ENCODE measurements at regions not wholly inside any gene's neighbourhood (a gene's known extent, or its start where the extent isn't known, plus 50 kb on each side); places are given as distances from the start of the nearest gene placed in this dataset.

- H3K4me3 ChIP-seq = no peak overlapping the region
- no peaks in the 10 kb centered on the region for H3K27me3 ChIP-seq
- TF ChIP-seq, protein P1, sequence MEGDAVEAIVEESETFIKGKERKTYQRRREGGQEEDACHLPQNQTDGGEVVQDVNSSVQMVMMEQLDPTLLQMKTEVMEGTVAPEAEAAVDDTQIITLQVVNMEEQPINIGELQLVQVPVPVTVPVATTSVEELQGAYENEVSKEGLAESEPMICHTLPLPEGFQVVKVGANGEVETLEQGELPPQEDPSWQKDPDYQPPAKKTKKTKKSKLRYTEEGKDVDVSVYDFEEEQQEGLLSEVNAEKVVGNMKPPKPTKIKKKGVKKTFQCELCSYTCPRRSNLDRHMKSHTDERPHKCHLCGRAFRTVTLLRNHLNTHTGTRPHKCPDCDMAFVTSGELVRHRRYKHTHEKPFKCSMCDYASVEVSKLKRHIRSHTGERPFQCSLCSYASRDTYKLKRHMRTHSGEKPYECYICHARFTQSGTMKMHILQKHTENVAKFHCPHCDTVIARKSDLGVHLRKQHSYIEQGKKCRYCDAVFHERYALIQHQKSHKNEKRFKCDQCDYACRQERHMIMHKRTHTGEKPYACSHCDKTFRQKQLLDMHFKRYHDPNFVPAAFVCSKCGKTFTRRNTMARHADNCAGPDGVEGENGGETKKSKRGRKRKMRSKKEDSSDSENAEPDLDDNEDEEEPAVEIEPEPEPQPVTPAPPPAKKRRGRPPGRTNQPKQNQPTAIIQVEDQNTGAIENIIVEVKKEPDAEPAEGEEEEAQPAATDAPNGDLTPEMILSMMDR (IDR thresholded peaks at IDR 0.05) = no peak
- H3K36me3 ChIP-seq = no peaks in the 10 kb centered on the region
- no peak for DNase-seq (ENCODE audit: low spot score)
- H3K27ac ChIP-seq = no peak overlapping the region
- no peaks in the 10 kb centered on the region for H3K4me1 ChIP-seq
- H3K9me3 ChIP-seq = no peaks in the 10 kb centered on the region
These were observed 49.9 kb upstream of the ATP2B2 start for GRCh38 chr3:10555263-10555662.

DNA sequence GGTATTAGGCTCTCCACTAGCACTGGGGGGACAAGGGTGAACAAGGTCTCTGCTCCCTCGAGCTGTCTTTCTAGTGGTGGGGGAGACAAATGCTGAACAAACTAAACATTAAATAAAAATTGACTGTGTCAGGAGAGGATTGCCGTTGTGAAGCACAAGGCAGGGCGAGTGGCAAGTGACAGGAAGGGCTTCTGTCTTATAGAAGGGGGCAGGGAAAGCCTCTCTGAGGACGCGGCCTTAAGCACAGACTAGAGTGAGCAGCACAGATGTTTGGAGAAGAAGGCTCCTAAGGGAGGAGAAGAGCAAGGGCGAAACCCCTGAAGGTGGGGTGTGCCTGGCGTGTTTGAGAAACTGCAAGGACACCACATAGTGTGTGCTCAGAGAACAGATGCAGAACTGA lies 50.9 kb upstream of the ATP2B2 start:
- Histone ChIP-seq H3K4me1 (no peaks in the 10 kb centered on the region), H3K27ac (no peak overlapping the region), H3K36me3 (no peaks in the 10 kb centered on the region), H3K4me3 (no peak overlapping the region), H3K27me3 (no peaks in the 10 kb centered on the region), H3K9me3 (no peaks in the 10 kb centered on the region)
- TF ChIP-seq, protein P1 (IDR thresholded peaks at IDR 0.05) = no peak
- no peak for DNase-seq (ENCODE audit: low spot score)

GRCh38 chr3:10557250-10557649 lies 51.9 kb upstream of the ATP2B2 start:
- Histone ChIP-seq H3K4me3 (no peak overlapping the region), H3K36me3 (no peaks in the 10 kb centered on the region), H3K4me1 (no peaks in the 10 kb centered on the region), H3K27me3 (no peaks in the 10 kb centered on the region), H3K27ac (no peak overlapping the region), H3K9me3 (no peaks in the 10 kb centered on the region)
- TF ChIP-seq, protein P1 (IDR thresholded peaks at IDR 0.05) = no peak
- peak; percentile 18 for DNase-seq (ENCODE audit: low spot score)

DNA sequence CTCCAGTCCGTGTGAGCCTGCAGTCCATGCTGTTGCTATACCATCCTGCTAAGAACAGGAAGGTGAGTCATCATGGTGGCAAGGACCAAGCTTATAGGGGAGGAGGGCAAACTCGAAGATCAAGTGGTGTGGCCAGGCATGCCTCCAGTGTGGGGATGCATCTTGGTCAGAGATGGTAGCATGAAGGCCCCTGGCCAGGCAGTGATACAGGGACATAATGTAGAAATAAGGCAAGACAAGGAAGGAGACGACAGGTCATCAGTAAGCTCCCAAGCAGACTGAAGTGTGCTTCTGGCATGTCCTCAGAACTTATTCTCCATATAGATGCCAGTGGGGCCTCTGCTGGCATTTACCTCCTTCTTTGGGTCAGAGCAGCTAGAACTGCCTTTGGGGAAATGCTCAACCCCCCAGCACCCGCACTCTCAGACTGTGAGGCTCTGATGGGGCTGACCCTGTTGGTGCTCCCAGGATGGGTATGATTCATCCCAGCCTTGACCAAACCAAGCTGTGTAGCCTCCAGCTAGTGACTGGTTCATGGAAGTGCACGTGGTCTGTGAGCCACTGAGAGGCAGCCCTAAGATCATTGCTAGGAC lies 52.5 kb upstream of the ATP2B2 start:
- H3K4me1 ChIP-seq = no peaks in the 10 kb centered on the region
- no peaks in the 10 kb centered on the region for H3K36me3 ChIP-seq
- peak; percentile 50 for DNase-seq (ENCODE audit: low spot score)
- no peaks in the 10 kb centered on the region for H3K27me3 ChIP-seq
- H3K27ac ChIP-seq = no peak overlapping the region
- no peak overlapping the region for H3K4me3 ChIP-seq
- no peaks in the 10 kb centered on the region for H3K9me3 ChIP-seq
- TF ChIP-seq, protein P1 (IDR thresholded peaks at IDR 0.05) = no peak

DNA sequence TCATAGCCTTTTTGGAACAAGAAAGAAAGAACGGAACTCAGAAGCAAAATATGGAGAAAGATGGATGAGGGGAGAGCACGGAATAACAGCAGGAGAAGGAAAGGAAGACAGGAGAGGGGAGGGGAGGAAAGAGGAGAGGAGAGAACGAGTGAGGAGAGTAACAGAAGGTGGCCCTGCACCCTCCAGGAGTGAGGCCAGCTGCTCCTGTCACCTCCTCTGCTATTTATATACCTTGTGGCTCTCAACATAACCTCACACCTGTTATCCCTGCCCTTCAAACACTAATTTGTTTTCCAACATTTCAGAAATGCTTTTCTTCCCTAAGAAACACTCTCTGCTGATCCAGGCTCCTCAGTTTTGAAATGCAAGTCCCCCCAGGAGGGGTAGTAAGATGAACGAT lies 53.4 kb upstream of the ATP2B2 start:
- Histone ChIP-seq H3K9me3 (no peaks in the 10 kb centered on the region), H3K27ac (no peak overlapping the region), H3K36me3 (no peaks in the 10 kb centered on the region), H3K4me3 (no peak overlapping the region), H3K4me1 (no peaks in the 10 kb centered on the region), H3K27me3 (no peaks in the 10 kb centered on the region)
- TF ChIP-seq, protein P1 (IDR thresholded peaks at IDR 0.05) = no peak
- DNase-seq (ENCODE audit: low spot score) = no peak

Data from right atrium auricular region (tissue), 2 donors.